Astrocyte (in vitro differentiated cells and primary cell): ENCODE measurements at regions not wholly inside any gene's neighbourhood (a gene's known extent, or its start where the extent isn't known, plus 50 kb on each side); places are given as distances from the start of the nearest gene placed in this dataset.

ENCODE experiments used
- DNase-seq: peaks from one replicate; pipeline ENCODE4 v3.0.0-alpha.2; 2010; ENCODE audit warnings: low read depth
- FAIRE-seq: peaks from 2 replicates; lab custom pipeline; 2011; peaks lifted over from hg19 to GRCh38; lab: Jason Lieb, UNC
- H2AFZ ChIP-seq: 2 replicates; pipeline ENCODE4 v1.6.0; 2012; ENCODE audit warnings: low read depth, low read length, inconsistent platforms
- H3K27ac ChIP-seq: 2 replicates; pipeline ENCODE4 v1.5.1; 2011; ENCODE audit warnings: low read depth, low read length, inconsistent platforms
- H3K27me3 ChIP-seq: 2 replicates; pipeline ENCODE4 v1.6.0; 2011; ENCODE audit warnings: low read length, inconsistent platforms; ENCODE audit not compliant: insufficient read depth
- H3K36me3 ChIP-seq: 2 replicates; pipeline ENCODE4 v1.5.1; 2011; ENCODE audit warnings: low read length, inconsistent platforms; ENCODE audit not compliant: insufficient read depth
- H3K4me1 ChIP-seq: 2 replicates; pipeline ENCODE4 v1.5.1; 2011; ENCODE audit warnings: low read length, inconsistent platforms; ENCODE audit not compliant: insufficient read depth
- H3K4me2 ChIP-seq: 2 replicates; pipeline ENCODE4 v1.6.0; 2012; ENCODE audit warnings: low read length, inconsistent platforms
- H3K4me3 ChIP-seq: 2 replicates; pipeline ENCODE4 v1.5.1; 2011; ENCODE audit warnings: low read depth, mild to moderate bottlenecking, low read length, inconsistent platforms; ENCODE audit not compliant: insufficient read depth
- H3K79me2 ChIP-seq: 2 replicates; pipeline ENCODE4 v1.6.0; 2012; ENCODE audit warnings: mild to moderate bottlenecking, low read length, inconsistent platforms; ENCODE audit not compliant: insufficient read depth
- H3K9ac ChIP-seq: 2 replicates; pipeline ENCODE4 v1.6.0; 2012; ENCODE audit warnings: mild to moderate bottlenecking, low read length, inconsistent platforms
- H3K9me3 ChIP-seq: 2 replicates; pipeline ENCODE4 v1.5.1; 2012; ENCODE audit warnings: low read depth, mild to moderate bottlenecking, low read length, inconsistent platforms; ENCODE audit not compliant: insufficient read depth
- H4K20me1 ChIP-seq: 2 replicates; pipeline ENCODE4 v1.6.0; 2012; ENCODE audit warnings: low read length, inconsistent platforms; ENCODE audit not compliant: insufficient read depth
- H3K27ac Mint-ChIP-seq: one replicate; pipeline ENCODE4 v1.8.0; 2021; ENCODE audit warnings: mild to moderate bottlenecking, mixed read lengths; ENCODE audit not compliant: unreplicated experiment
- H3K27me3 Mint-ChIP-seq: one replicate; pipeline ENCODE4 v1.8.0; 2021; ENCODE audit warnings: low read depth, mixed read lengths; ENCODE audit not compliant: unreplicated experiment
- H3K36me3 Mint-ChIP-seq: one replicate; pipeline ENCODE4 v1.8.0; 2021; ENCODE audit warnings: low read depth, mixed read lengths; ENCODE audit not compliant: unreplicated experiment
- H3K4me1 Mint-ChIP-seq: one replicate; pipeline ENCODE4 v1.8.0; 2021; ENCODE audit warnings: low read depth, mixed read lengths; ENCODE audit not compliant: unreplicated experiment
- H3K4me3 Mint-ChIP-seq: one replicate; pipeline ENCODE4 v1.8.0; 2021; ENCODE audit warnings: mild to moderate bottlenecking, moderate library complexity, mixed read lengths; ENCODE audit not compliant: unreplicated experiment
- H3K9me3 Mint-ChIP-seq: one replicate; pipeline ENCODE4 v1.8.0; 2021; ENCODE audit warnings: mild to moderate bottlenecking, mixed read lengths; ENCODE audit not compliant: unreplicated experiment
- EZH2 ChIP-seq: IDR thresholded peaks from 2 replicates; pipeline ENCODE4 v1.6.1; 2012; ENCODE audit warnings: mild to moderate bottlenecking, low read length, inconsistent platforms; ENCODE audit not compliant: insufficient read depth
- TF ChIP-seq, protein P1 (sequence below): IDR thresholded peaks from 2 replicates; pipeline ENCODE4 v1.5.1; 2011; ENCODE audit warnings: low read depth, mild to moderate bottlenecking, inconsistent platforms, low read length, moderate library complexity; ENCODE audit not compliant: insufficient read depth

DNA sequence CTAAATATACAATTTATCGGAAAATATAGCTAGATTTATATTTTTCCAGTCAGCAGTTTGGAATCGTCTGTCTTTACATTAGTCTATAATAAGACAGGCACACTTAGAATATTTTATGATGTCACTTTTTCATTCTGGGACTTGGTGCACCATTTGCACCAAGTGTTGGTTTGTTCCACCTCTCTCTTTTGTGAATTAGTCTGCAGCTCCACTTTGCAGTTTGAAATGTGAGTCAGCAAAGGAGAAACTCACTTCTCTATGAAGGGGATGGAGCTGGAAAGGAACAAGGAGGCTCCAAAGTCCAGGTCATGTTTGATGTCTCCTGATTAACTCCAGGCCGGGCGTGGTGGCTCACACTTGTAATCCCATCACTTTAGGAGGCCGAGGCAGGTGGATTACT, 63.8 kb upstream of the RTN4 start:
- no peaks in the 10 kb centered on the region for H3K9me3 Mint-ChIP-seq

DNA sequence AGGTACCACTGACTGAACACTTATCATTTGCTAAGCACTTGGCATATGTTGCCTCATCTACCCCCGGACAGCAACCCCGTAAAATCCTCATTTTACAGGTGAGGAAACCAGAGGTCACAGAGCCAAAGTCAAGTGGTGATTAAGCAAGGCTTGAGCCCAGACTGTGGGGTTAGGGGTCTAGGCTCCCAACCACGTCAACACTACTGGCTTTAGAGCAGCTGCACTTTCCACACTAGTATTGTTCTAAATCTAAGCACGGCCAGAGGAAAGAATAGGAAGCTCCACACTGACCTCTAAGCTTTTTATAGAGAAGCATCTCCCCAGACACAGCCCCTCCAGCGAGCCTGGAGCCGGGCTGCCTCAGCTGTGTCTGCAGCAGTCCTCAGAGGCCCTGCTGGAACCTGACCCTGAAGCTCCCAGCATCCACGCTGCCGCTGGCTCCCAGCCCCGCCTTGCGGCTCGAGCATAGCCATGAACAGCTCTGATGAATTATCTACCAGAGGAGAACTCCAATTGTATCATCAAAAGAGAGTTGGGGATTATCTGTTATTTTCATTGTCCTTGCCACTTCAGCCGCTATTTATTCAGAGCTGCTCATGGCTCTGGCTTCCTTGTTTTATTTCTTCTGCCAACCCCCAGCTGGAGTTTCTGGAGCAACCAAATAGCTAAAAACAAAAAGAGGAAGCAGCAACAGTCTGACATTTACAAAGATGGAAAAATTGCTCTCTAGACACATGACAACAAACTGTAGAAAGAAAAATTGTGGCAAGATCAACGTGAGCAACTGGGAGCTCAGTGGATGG, 62.2 kb upstream of the RTN4 start:
- peak overlapping the region; percentile 73 for H3K9ac ChIP-seq
- peak overlapping the region; percentile 57 for H2AFZ ChIP-seq
- peak overlapping the region; percentile 20 for H3K4me3 ChIP-seq
- no peaks in the 10 kb centered on the region for H3K79me2 ChIP-seq
- FAIRE-seq (no peak), DNase-seq (peak; percentile 73)
- TF ChIP-seq, protein P1, sequence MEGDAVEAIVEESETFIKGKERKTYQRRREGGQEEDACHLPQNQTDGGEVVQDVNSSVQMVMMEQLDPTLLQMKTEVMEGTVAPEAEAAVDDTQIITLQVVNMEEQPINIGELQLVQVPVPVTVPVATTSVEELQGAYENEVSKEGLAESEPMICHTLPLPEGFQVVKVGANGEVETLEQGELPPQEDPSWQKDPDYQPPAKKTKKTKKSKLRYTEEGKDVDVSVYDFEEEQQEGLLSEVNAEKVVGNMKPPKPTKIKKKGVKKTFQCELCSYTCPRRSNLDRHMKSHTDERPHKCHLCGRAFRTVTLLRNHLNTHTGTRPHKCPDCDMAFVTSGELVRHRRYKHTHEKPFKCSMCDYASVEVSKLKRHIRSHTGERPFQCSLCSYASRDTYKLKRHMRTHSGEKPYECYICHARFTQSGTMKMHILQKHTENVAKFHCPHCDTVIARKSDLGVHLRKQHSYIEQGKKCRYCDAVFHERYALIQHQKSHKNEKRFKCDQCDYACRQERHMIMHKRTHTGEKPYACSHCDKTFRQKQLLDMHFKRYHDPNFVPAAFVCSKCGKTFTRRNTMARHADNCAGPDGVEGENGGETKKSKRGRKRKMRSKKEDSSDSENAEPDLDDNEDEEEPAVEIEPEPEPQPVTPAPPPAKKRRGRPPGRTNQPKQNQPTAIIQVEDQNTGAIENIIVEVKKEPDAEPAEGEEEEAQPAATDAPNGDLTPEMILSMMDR, result no peak
- no peak for TF ChIP-seq EZH2
- H3K27ac Mint-ChIP-seq, result peak overlapping the region; percentile 81
- H3K27me3 ChIP-seq, result no peaks in the 10 kb centered on the region
- H3K36me3 ChIP-seq, result no peaks in the 10 kb centered on the region
- no peaks in the 10 kb centered on the region for H4K20me1 ChIP-seq
- peaks cover 45% of the 10 kb centered on the region for H3K4me1 ChIP-seq
- peak overlapping the region; percentile 92 for H3K27ac ChIP-seq
- H3K27me3 Mint-ChIP-seq, result no peaks in the 10 kb centered on the region
- peaks cover 6% of the 10 kb centered on the region for H3K36me3 Mint-ChIP-seq
- H3K4me2 ChIP-seq, result peak overlapping the region; percentile 77
- H3K4me3 Mint-ChIP-seq, result no peak overlapping the region
- H3K9me3 Mint-ChIP-seq, result no peaks in the 10 kb centered on the region
- peaks cover 69% of the 10 kb centered on the region for H3K4me1 Mint-ChIP-seq
- H3K9me3 ChIP-seq, result no peaks in the 10 kb centered on the region

More for the DNA sequence above, 63.8 kb upstream of the RTN4 start:
- H3K27me3 Mint-ChIP-seq, result no peaks in the 10 kb centered on the region
- peak overlapping the region; percentile 69 for H3K27ac Mint-ChIP-seq
- Histone ChIP-seq H3K27me3 (no peaks in the 10 kb centered on the region), H3K9me3 (no peaks in the 10 kb centered on the region), H3K27ac (no peak overlapping the region), H2AFZ (no peak overlapping the region), H3K9ac (no peak overlapping the region), H3K79me2 (no peaks in the 10 kb centered on the region), H3K36me3 (no peaks in the 10 kb centered on the region), H3K4me2 (no peak overlapping the region), H3K4me1 (peaks cover 40% of the 10 kb centered on the region), H3K4me3 (no peak overlapping the region), H4K20me1 (no peaks in the 10 kb centered on the region)
- no peak for TF ChIP-seq EZH2
- TF ChIP-seq, protein P1, result no peak
- peaks cover 7% of the 10 kb centered on the region for H3K36me3 Mint-ChIP-seq
- no peak for DNase-seq
- no peak for FAIRE-seq
- peaks cover 64% of the 10 kb centered on the region for H3K4me1 Mint-ChIP-seq
- no peak overlapping the region for H3K4me3 Mint-ChIP-seq
